CD4-positive, alpha-beta T cell treated with Interleukin-17A for 4 hours (primary cell): ENCODE measurements at regions not wholly inside any gene's neighbourhood (a gene's known extent, or its start where the extent isn't known, plus 50 kb on each side); places are given as distances from the start of the nearest gene placed in this dataset.

ENCODE experiments used
- DNase-seq: peaks from one replicate; pipeline ENCODE4 v3.0.0-alpha.2; 2020; ENCODE audit warnings: mixed read lengths

DNA sequence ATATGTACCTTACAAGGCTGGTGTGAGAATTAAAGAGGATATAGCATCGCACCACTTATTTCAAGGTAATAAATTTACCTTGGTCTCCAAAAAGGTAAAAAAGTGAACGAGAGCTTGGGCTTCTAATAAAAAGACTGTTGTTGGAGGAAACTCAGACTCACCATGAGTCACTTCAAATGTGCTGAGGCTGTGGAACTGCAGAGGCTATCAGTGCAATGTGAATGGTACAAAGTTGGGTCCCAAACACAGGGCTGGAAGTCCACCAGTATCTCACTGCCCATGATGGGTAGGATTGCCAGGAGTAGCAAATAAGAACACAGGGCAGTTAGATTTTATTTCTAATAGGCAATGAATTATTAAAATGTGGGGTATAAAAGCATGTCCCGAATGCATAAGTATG, 200.6 kb downstream of the MAFB start:
- no peak for DNase-seq

DNA sequence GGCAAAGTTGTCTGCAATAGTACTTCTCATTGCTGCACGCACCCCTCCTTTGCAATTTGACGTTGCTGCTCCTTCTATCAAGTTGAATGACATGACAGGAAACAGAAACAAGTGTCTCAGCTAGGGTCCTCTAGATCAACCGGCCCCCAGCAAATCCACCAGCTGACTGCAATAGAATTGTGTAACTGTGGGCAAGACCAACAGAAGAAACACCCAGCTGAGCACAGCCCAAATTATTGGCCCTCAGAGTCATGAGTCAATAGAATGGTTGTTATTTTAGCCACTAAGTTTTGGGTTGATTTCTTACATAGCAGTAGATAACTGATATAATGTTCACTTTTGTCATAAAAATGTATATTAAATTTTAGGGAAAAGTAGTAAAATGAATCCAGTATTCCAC, 202.7 kb downstream of the MAFB start:
- no peak for DNase-seq

DNA sequence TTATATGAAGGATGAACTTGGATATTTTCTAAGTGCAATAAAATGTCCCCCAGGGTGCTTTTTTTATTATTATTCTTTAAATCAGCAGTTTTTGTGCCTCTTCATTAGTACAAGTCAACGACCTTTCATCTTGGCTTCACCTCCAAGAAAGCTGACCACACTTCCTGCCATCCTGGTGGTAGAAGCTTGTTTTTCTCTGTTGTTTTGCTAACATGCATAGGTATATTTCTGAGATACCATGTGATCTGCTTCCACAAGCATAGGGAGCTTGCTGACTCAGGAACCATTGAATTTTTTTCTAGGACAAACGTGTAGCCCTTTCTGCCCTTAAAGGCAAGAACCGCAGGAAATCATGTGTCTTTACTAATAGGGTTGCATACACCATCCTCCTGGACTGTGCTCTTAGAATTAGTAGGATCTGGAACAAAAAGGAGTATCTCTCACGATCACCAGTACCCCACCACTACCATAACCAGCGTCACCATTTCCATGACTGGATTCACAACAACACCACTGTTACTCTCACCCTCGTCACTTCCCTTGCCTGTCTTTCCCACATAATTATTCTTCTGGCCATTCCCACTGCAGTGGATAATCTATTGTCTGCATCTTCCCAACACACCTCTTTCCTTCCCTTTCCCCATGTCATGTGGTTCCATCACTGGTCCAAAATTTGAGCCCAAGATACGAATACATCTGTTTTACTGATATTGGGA, 207.1 kb downstream of the MAFB start:
- DNase-seq, result no peak

DNA sequence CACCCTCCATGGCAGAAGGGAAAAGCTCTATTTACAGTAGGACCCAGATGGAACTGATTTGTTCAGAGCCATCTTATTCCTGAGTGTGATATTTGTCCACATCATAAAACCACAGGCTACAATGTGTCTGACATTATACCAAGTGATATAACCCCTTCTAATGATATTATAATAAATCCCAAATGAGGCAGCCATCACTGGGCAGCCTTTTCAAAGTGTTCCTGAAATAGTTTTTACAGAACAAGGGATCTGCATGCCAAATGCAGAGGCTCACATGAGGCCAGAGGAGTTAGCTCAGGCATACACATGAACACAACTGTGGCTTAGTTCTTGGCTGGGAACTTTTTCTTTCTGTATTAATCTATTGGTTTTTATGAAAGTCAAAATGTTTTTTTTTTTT, 207.7 kb downstream of the MAFB start:
- no peak for DNase-seq

DNA sequence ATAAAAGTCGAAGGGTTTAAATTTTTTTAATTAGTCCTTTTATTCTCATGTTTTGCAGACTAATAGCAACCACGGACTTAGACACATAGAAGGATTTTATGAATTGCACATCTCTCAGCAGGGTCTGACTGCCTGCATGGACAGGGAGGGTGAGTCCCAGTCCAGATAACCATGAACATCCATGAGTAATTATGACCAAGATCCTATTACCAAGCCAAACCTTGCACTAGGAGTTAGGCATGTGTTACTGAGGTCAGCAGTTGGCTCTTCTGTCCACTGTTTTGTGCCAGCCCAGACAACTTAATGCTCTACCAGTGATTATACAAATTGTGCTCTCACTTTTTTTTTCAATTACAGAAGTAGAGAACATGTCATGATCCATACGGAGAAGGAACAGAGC, 211.2 kb downstream of the MAFB start:
- DNase-seq, result no peak

DNA sequence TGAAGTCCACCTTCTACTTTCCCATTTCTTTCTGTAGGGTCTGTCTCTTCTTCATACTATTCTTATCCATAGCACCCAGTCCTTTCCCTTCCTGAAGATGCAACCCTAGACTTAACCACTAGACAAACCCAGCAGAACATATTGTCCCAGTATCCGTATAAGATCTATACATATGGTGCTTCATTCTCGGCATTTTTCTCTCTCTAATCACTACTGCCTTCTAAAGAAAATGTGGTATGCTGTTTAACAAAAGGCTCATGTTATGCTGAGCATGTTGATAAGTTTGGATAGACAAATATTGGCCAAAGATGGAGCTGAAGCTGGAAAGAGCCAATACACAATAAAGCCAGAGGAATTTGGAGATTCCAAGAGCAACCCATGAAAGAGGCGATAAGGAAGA, 212.6 kb downstream of the MAFB start:
- no peak for DNase-seq

DNA sequence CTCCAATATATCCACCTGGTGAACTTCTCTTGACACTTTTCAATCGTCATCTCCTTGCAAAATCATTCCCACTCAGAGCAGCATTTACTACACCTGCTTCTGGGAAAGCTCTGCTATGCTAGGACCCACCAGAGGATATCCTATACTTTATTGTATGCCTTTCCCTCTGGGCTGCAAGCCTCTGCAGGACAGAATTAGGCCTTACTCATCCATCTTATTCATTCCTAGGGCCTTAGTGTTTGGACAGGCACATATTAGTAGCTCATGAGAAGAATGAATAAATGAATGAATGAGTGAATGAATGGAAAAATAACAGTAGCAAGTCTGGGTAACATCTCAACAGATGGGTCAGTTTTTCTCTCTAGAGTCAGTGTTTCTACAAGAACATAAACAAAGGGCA, 216.1 kb downstream of the MAFB start:
- no peak for DNase-seq

DNA sequence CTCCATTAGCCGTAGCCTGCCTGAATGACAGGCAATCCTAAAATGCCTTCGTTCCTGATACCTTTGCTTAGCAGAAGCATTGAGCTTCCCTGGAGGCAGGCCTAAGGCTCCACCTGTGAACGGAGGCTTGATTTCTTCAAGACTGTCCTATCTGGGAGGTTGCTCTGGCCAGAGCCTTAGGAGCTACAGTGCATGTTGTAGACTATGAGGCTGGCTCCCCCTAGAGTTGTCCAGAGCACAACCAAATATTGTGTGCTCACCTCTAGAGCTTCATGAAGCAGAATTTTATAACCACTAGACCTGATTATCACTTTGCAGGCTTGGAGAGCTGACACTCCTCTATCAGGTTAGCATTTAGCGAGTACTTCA, 217.8 kb downstream of the MAFB start:
- DNase-seq, result no peak

DNA sequence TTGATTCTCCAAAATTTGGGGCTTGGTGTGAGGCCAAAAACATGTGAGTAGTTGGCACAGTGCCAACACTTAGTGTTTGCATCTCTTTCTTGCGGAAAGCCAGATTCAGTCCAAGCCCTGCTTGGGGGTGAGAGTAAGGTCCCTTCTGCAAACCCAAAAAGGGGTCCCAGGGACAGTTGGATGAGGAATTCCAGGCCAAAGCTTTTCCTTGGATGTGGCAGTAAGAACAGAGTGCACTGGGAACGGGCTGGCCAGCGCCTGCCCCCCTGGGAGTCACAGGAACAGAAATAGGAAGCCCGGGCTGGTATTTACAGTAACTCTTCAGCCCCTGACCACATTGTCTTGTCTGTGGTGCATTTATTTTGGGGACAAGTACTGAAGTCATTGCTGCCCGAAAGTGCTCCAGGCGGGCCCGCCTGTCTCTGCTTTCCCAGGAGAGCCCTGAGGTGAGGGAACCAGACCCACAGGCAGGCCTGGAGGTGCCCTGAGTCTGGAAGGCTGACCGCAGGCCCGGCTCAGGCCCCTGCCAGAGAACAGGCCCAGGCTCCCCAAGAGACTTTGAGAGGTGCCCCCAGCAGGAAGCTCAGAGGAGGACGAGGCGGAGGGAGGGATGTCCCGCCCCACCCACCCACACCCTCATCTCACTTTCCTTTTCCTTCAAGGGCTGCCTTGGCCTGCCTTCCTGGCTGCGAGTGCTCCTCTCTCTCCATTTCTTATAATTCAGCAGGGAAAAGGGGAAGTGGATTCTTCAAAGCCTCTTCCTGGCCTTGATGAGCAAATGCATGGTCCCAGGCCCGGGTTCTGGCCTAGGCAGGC, 218.4 kb downstream of the MAFB start:
- no peak for DNase-seq

DNA sequence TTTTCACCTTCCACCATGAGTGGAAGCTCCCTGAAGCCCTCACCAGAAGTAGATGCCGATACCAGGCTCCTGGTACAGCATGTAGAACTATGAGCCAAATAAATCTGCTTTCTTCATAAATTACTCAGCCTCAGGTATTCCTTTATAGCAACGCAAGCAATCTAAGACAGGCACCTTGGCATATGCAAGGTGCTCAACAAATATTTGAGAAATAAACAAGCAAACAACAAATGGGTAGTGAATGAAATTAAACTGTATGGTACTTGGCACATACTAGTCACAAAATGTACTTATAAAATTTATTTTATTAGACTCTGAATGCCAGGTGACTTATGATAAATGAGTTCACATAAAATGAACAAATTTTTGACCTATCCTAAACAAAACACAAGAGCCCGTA, 220.3 kb downstream of the MAFB start:
- no peak for DNase-seq

DNA sequence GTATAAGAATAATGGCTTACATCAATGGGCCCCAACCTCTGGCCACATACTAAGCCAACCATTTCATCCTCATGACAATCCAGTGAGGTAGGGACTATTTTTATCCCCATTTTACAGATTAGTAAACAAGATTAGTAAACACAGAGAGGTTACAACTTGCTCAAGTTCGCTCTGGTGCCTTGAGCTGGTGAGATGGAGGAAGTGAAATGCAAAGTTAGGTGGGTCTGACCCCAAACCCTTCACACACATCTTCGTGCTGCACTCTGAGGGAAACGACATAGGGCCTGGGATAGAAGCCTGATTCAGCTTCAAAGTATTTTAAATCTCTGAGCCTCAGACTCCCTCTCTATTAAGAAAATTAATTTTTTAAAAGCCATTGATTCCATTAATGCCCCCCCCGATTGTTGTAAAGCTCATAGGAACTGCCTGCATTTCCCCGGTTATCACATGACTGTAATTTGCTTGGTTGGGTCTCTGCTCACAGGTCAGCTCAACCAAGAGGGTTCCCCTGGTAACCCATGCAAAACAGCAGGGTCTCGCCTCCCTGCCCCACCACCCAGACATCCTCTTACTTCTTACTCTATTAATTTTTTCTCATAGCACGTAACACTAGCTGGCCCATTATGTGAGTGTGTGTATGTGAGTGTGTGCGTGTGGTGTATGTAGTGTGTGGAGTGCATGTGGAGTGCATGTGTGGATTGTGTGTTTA, 221.2 kb downstream of the MAFB start:
- no peak for DNase-seq

DNA sequence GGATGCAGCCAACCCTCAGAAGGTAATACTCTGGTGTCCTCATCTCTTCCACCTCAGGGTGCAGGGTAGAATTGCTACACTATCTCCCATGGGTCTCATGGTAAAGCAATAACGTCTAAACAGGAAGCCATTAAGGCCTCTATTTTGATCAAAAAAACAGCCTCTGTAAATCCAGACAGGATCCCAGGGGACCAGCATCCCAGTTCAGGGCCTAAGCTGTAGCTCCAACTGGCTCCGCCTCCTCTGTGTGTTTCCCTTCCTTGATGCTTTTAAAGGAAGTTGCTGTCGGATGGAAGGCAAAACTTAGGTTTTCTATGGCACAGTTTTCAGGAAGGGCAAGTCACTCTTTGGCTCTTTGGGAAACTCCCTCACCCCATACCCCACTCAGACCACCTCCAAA, 222.0 kb downstream of the MAFB start:
- DNase-seq, result no peak

DNA sequence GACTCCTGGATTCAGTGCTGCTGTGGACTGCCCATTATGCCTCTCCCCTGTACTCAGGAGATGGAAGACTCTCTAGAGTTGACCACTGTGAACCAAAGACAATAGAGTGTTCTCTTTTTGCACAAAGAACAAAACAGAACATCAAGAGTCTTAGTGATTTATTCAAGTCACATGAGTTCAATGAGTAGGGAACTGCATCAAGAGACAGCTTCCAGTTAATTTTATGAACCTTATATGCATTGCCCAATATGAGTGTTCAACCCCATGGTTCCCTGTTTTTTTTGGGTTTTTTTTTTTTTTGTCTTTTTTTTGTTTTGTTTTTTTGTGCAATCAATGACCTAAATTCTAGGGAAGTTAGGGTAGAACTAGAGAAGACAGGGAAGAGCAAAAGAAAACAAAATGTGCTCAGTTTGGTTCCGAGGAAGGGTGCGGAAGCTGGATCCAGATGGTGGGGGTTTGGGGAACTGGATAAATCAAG, 224.3 kb downstream of the MAFB start:
- no peak for DNase-seq

DNA sequence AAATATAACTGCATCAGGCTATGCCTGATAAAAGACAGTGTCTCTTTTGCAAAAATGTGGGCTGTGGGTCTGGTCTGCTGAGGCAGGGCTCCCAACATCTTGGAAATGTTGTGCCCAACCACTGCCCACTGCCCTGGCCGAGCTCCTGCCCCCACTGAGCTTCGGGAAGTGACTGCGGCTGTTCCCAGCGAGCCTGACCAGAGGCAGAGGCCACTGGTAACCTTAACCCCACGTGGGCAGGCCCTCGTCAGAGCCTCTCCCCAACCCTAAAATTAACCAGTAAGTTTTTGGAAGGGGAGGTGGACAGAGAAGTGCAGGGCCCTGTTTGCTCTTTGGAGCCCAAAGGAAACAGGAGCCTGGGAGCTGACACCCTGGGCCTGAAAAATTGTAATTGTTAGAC, 225.9 kb downstream of the MAFB start:
- DNase-seq, result no peak

DNA sequence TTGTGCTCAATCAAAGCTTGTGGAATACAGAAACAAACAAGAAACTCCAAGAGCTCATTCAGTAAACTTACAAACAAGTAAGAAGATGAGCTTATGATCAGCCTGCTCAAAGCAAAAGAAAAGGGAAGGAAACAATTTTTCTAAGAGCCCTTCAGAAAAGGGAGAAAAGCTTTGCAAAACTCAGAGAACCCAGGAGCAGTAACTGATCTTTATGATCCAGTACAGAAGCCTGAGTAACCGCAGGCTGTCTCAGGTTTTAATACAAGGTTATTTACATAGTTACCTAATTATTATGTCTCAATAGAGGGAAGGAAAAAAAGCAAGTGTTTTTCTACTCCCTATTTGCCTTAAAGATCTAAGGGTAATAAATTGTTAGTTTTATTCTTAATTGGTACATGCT, 226.5 kb downstream of the MAFB start:
- DNase-seq, result no peak

DNA sequence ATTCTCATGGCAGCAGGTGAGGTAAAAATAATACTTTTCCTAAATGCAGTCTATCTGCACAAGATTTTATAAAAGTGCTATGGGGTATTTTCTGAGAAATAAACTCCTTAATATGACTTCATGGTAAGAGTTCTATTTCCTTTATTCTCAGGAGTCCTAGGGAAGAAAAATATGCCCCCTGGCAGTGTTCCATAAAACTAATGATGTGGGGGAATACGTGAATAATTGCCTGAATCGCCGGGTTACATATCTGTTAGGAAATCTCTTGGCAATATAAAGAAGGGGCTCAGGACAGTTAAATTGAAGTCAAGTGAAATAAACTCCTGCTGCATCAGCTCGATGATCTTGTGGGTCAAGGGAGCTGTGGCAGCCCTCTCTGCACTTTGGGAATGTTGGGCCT, 229.7 kb downstream of the MAFB start:
- no peak for DNase-seq

DNA sequence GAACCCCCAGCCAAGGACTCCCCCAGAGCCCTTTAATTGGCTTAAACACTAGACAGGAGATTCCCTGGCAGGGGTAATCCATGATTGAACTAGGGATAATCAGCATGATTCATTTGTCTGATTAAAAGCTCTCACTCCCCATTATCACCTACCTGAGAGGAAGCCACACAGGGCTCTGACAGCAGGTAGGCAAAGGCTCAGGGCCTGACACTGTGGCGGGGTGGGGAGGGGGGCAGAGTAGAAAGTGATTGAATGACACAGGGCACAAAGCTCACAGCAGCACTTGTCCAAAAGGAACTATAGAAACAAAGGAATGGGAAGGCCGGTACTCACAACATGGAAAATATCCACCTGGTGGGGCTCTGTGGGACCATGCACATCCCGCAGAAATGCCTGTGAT, 231.6 kb downstream of the MAFB start:
- DNase-seq, result no peak

DNA sequence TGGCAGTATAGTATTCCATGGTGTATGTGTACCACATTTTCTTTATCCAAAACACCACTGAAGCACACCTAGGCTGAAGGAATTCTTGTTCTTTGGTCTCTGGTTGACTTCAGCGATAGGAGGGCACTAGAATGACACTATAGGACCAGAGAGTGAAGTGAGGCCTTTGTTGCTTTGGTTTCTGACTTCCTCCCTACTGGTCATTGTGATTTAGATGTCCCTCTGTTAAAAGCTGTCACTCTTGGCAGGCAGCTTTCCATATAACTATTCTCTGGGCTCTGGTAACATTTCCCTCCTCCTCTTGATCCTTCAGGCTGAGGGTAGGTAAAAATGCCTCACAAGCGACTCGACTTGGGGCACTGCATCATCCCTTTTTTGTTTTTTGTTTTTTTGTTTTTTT, 236.3 kb downstream of the MAFB start:
- no peak for DNase-seq

DNA sequence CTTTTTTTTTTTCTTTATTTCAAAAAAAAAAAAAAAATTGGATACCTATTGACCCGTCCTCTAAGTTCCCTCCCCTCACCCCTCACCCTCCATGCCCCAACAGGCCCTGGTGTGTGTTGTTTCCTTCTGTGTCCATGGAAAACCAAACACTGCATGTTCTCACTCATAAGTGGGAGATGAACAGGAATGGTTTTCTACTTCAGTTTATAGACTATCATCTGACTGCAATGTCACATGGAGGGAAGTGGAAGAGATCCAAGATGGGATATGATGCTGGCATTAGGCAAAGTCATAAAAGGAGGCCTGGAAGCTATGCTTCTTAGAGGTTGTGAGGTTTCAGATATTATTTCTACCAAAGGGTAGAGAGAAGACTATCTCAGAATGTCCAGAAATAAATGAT, 237.5 kb downstream of the MAFB start:
- no peak for DNase-seq

DNA sequence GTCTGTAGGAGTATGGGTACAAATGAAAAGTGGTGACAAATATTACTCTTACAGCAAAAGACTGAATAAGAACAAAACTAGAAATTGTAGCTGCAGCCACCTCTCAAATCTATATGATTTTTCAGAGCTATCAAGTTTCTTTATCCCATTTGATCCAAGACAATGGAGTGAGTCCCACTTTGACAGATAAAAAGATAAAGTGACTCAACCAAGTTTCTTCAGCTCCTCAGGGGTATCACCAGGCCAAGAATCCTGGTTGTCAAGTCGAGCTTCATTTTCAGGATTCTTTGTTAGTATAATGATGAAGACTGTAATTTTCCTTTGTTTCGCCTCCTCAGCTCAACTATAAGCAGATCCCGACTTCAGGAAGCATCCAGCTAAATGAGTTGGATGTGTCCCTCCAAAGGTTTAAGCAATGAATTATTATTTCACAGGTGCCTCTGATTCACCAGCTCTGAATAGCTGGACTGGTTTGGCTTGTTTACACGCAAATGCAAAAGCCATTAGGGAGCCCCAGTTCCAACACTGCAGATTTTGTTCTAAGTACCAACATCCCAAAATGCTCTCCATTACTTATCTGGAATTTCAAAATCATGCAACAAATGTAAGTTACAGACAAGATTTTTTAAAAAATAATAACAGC, 238.9 kb downstream of the MAFB start:
- DNase-seq, result no peak

DNA sequence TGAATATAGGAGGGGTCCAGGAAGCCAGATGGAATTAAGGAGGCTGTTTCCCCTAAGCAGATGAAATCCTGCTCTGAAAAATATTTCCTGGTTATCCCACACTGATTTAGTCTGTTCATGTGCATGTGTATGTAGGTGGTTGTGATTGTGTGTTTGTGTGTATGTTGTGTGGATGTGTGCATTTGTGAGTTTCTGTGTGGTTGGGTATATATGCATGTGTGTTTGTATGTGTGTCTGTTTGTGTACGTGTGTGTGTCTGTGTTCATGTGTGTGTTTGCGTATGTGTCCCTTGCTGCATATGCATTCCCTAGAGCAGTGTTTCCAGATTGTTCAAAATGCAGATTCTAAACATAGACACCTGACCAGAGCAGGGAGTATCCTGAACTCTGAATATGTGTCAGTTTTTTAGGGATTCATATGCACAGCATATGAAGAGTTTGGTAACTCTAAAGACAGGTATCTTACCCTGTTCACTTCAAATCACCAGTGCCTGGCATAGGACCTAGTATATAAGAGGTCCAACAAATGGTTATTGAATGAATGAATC, 239.8 kb downstream of the MAFB start:
- no peak for DNase-seq

DNA sequence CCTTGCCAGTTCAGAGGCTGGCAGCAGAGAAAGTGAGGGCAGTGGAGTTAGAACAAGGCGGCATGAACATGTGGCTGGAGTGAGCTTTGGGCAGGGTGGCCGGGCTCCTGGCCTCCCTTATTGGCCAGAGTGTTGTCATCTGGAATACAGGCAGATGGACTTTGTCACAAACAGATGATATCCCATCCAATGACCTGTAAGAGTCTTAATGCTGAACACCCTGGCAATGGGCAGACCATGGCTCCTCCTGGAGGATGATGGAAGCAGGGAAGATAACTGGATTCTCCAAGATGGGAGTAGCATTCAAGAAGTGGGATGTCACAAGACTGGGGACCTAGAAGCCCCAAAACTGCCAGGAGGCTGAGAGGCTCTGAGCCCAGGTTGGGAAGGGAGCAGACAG, 242.1 kb downstream of the MAFB start:
- no peak for DNase-seq

DNA sequence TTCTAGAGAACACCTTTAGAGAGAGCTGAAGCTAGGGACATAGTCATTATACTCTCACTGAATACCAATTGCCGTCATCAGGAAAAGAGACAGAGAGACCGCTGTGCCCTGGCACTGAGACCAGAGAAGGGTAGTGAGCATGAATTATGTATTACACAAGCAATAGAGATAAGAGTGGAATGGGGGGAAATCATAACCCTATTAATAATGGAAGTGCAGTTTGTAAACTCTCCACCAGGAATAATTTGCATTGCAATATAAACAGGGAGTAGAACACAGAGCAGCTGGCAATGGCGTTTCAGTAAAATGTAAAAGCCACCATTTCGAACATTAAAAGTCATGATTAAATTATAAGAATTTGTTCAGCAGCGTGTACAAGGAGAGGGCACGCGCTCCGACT, 244.5 kb downstream of the MAFB start:
- no peak for DNase-seq
